ENCODE measurements at regions not wholly inside any gene's neighbourhood (a gene's known extent, or its start where the extent isn't known, plus 50 kb on each side); places are given as distances from the start of the nearest gene placed in this dataset.

- no peak for TF ChIP-seq CTCF (IDR thresholded peaks at IDR 0.05)
- TF ChIP-seq POLR2A (IDR thresholded peaks at IDR 0.05) = no peak
Observed at GRCh38 chr12:59077575-59078426, 157.5 kb upstream of the LRIG3 start.

All from stomach (tissue), 4 donors.